NT2/D1 (cell line): ENCODE measurements at regions not wholly inside any gene's neighbourhood (a gene's known extent, or its start where the extent isn't known, plus 50 kb on each side); places are given as distances from the start of the nearest gene placed in this dataset.

Experiments
- YY1 ChIP-seq: IDR thresholded peaks from 2 replicates; pipeline ENCODE4 v1.6.1; 2011; ENCODE audit not compliant: insufficient read length, insufficient read depth
- ZNF274 ChIP-seq: IDR thresholded peaks from 2 replicates; pipeline ENCODE4 v1.6.1; 2011; ENCODE audit warnings: mild to moderate bottlenecking, low read depth, low read length

GRCh38 chr22:49659281-49659923, 168.3 kb downstream of the BRD1 start:
- TF ChIP-seq YY1 (no peak), ZNF274 (no peak)
